ENCODE measurements at regions not wholly inside any gene's neighbourhood (a gene's known extent, or its start where the extent isn't known, plus 50 kb on each side); places are given as distances from the start of the nearest gene placed in this dataset.

- Histone ChIP-seq H3K4me1 (no peaks in the 10 kb centered on the region), H3K27me3 (no peaks in the 10 kb centered on the region), H3K4me3 (no peak overlapping the region), H3K27ac (no peak overlapping the region), H3K9me3 (no peaks in the 10 kb centered on the region), H3K36me3 (no peaks in the 10 kb centered on the region)
- TF ChIP-seq POLR2A (IDR thresholded peaks at IDR 0.05) (no peak), CTCF (IDR thresholded peaks at IDR 0.05) (no peak)
- intact Hi-C loops (cut with DNase I): no loop called here
- DNase-seq (no peak), ATAC-seq (no peak)
Measured at GRCh38 chr2:153739394-153739793, 132.3 kb upstream of the GALNT13 start.

- WGBS (ENCODE audit: insufficient coverage, low coverage, low lambda C conversion rate, missing lambda C conversion rate): 17% methylated on average over 1 of the region's 1 CpG
- H3K27me3 ChIP-seq: no peaks in the 10 kb centered on the region
- no peak overlapping the region for H3K4me3 ChIP-seq
- no peak overlapping the region for H3K27ac ChIP-seq
- ATAC-seq (no peak), DNase-seq (no peak)
- no peaks in the 10 kb centered on the region for H3K9me3 ChIP-seq
- H3K4me1 ChIP-seq: no peaks in the 10 kb centered on the region
- intact Hi-C loops (cut with DNase I): no loop called here
- H3K36me3 ChIP-seq: no peaks in the 10 kb centered on the region
- no peak for TF ChIP-seq CTCF (IDR thresholded peaks at IDR 0.05)
- TF ChIP-seq POLR2A (IDR thresholded peaks at IDR 0.05): no peak
Measured at GRCh38 chr2:153761936-153762335, 109.8 kb upstream of the GALNT13 start.

- Histone ChIP-seq H3K36me3 (no peaks in the 10 kb centered on the region), H3K27me3 (no peaks in the 10 kb centered on the region), H3K4me1 (no peaks in the 10 kb centered on the region), H3K9me3 (no peaks in the 10 kb centered on the region), H3K27ac (no peak overlapping the region), H3K4me3 (no peak overlapping the region)
- DNase-seq (no peak), ATAC-seq (no peak)
- no peak for TF ChIP-seq CTCF (IDR thresholded peaks at IDR 0.05)
- TF ChIP-seq POLR2A (IDR thresholded peaks at IDR 0.05): no peak
- intact Hi-C loops (cut with DNase I): no loop called here
Measured at GRCh38 chr2:153766415-153766814, 105.3 kb upstream of the GALNT13 start.

- no peak for DNase-seq
- intact Hi-C loops (cut with DNase I): no loop called here
- no peak overlapping the region for H3K27ac ChIP-seq
- no peaks in the 10 kb centered on the region for H3K9me3 ChIP-seq
- H3K36me3 ChIP-seq: no peaks in the 10 kb centered on the region
- 38% methylated on average over 3 of the region's 4 CpGs for WGBS (ENCODE audit: insufficient coverage, low coverage, low lambda C conversion rate, missing lambda C conversion rate)
- H3K4me3 ChIP-seq: no peak overlapping the region
- TF ChIP-seq POLR2A (IDR thresholded peaks at IDR 0.05) (no peak), CTCF (IDR thresholded peaks at IDR 0.05) (no peak)
- no peaks in the 10 kb centered on the region for H3K27me3 ChIP-seq
- ATAC-seq: no peak
- H3K4me1 ChIP-seq: no peaks in the 10 kb centered on the region
Measured at GRCh38 chr2:153770359-153770991, 101.2 kb upstream of the GALNT13 start.

- DNase-seq (no peak), ATAC-seq (no peak)
- intact Hi-C loops (cut with DNase I): no loop called here
- TF ChIP-seq POLR2A (IDR thresholded peaks at IDR 0.05) (no peak), CTCF (IDR thresholded peaks at IDR 0.05) (no peak)
- no peak overlapping the region for H3K27ac ChIP-seq
- 45% methylated on average over 2 of the region's 2 CpGs for whole genome bisulfite sequencing (ENCODE audit: insufficient coverage, low coverage, low lambda C conversion rate, missing lambda C conversion rate)
- no peaks in the 10 kb centered on the region for H3K9me3 ChIP-seq
- H3K36me3 ChIP-seq: no peaks in the 10 kb centered on the region
- no peaks in the 10 kb centered on the region for H3K27me3 ChIP-seq
- no peak overlapping the region for H3K4me3 ChIP-seq
- H3K4me1 ChIP-seq: no peaks in the 10 kb centered on the region
Measured at GRCh38 chr2:153780241-153780640, 91.5 kb upstream of the GALNT13 start.

Data from right lobe of liver (tissue), 6 donors.